PC-9 (cell line): ENCODE measurements at regions not wholly inside any gene's neighbourhood (a gene's known extent, or its start where the extent isn't known, plus 50 kb on each side); places are given as distances from the start of the nearest gene placed in this dataset.

Experiments
- CTCF ChIP-seq: fragments of 200-600 bp; sonication (generic); conservative IDR thresholded peaks from 2 replicates; pipeline ENCODE4 v1.6.1; 2017; ENCODE audit warnings: mixed run types, antibody characterized with exemption, mild to moderate bottlenecking, moderate library complexity
- EZH2 ChIP-seq: fragments of 200-600 bp; sonication (generic); IDR thresholded peaks from 2 replicates; pipeline ENCODE4 v1.8.0; 2017; ENCODE audit warnings: antibody characterized with exemption, low read depth

- TF ChIP-seq CTCF, result no peak
- TF ChIP-seq EZH2, result no peak
These were observed 76.3 kb upstream of the BACE2 start for GRCh38 chr21:41091616-41092015.
